ENCODE measurements at regions not wholly inside any gene's neighbourhood (a gene's known extent, or its start where the extent isn't known, plus 50 kb on each side); places are given as distances from the start of the nearest gene placed in this dataset.

DNA sequence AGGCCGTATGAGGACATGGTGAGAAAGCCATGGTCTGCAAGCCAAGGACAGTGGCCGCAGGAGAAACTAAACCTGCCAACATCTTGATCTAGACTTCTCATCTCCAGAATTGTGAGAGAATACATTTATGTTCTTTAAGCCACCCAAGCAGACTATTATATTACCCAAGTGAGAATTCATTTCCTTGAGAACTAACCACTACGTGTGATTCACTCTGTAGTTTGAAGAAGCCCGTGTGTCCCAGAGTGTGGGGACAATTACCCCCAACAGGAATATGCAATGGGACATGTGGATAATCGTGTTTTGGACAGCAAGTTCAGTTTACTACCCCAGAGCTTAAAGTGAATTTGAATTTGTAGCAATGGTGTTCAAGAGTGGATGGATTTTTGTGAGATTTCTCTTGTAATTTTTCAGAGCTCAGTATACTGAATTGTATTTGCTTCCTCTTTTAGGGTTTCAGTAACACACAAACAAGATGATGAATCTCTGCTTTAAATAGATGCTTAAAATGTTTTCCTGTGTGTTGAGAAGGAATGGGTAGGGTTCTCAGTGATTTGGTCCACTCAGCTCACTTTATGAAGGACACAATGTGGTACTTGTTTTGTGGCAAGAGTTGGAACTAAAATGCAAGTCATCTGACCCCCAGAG is 100.0 kb upstream of the ARHGAP20 start:
- CTCF ChIA-PET: no interaction called here
- Histone ChIP-seq H3K27me3 (ENCODE audit: control insufficient read depth, insufficient read depth, low read length) (no peaks in the 10 kb centered on the region), H3K4me3 (ENCODE audit: low read depth in 2 of 2, low read length in 2 of 2) (no peak overlapping the region), H3K27ac (ENCODE audit: low read length) (no peak overlapping the region), H3K4me1 (ENCODE audit: control insufficient read depth, insufficient read depth, low read length) (no peaks in the 10 kb centered on the region), H3K36me3 (ENCODE audit: control insufficient read depth, insufficient read depth, low read length) (no peaks in the 10 kb centered on the region), H3K9me3 (ENCODE audit: control insufficient read depth, insufficient read depth, low read depth, low read length) (no peaks in the 10 kb centered on the region)
- ATAC-seq (no peak), DNase-seq (ENCODE audit: low read depth, low spot score) (no peak)
- TF ChIP-seq CTCF (IDR thresholded peaks at IDR 0.05) (no peak), REST (IDR thresholded peaks at IDR 0.05; ENCODE audit: insufficient read depth in 1 of 2, low read depth in 2 of 2, low read length in 1 of 2) (no peak), POLR2AphosphoS5 (IDR thresholded peaks at IDR 0.05; ENCODE audit: low read depth, low read length) (no peak), SIN3A (IDR thresholded peaks at IDR 0.05; ENCODE audit: borderline replicate concordance, insufficient read depth, low read depth, low read length) (no peak), TCF7L2 (IDR thresholded peaks at IDR 0.05; ENCODE audit: low read depth, low read length) (no peak)
- in situ Hi-C loops (cut with HindIII; ENCODE audit: low pct_unique_long_range_greater_than_20kb, low sequenced_read_pairs): no loop called here
- BruUV-seq (replicated peaks): no TSS peak
- POLR2A ChIA-PET: no interaction called here
- intact Hi-C loops (cut with micrococcal nuclease; ENCODE audit: unreplicated experiment): no loop called here

- CTCF ChIA-PET: no interaction called here
- BruUV-seq (replicated peaks): no TSS peak
- H3K9me3 ChIP-seq (ENCODE audit: control insufficient read depth, insufficient read depth, low read depth, low read length): no peaks in the 10 kb centered on the region
- no peaks in the 10 kb centered on the region for H3K27me3 ChIP-seq (ENCODE audit: control insufficient read depth, insufficient read depth, low read length)
- H3K27ac ChIP-seq (ENCODE audit: low read length): no peak overlapping the region
- no peaks in the 10 kb centered on the region for H3K36me3 ChIP-seq (ENCODE audit: control insufficient read depth, insufficient read depth, low read length)
- ATAC-seq (no peak), DNase-seq (ENCODE audit: low read depth, low spot score) (no peak)
- intact Hi-C loops (cut with micrococcal nuclease; ENCODE audit: unreplicated experiment): no loop called here
- POLR2A ChIA-PET: no interaction called here
- no peaks in the 10 kb centered on the region for H3K4me1 ChIP-seq (ENCODE audit: control insufficient read depth, insufficient read depth, low read length)
- TF ChIP-seq REST (IDR thresholded peaks at IDR 0.05; ENCODE audit: insufficient read depth in 1 of 2, low read depth in 2 of 2, low read length in 1 of 2) (no peak), TCF7L2 (IDR thresholded peaks at IDR 0.05; ENCODE audit: low read depth, low read length) (no peak), POLR2AphosphoS5 (IDR thresholded peaks at IDR 0.05; ENCODE audit: low read depth, low read length) (no peak), CTCF (IDR thresholded peaks at IDR 0.05) (no peak), SIN3A (IDR thresholded peaks at IDR 0.05; ENCODE audit: borderline replicate concordance, insufficient read depth, low read depth, low read length) (no peak)
- no peak overlapping the region for H3K4me3 ChIP-seq (ENCODE audit: low read depth in 2 of 2, low read length in 2 of 2)
- in situ Hi-C loops (cut with HindIII; ENCODE audit: low pct_unique_long_range_greater_than_20kb, low sequenced_read_pairs): no loop called here
These were observed 97.4 kb upstream of the ARHGAP20 start for GRCh38 chr11:110809417-110810199.
